ENCODE measurements at regions not wholly inside any gene's neighbourhood (a gene's known extent, or its start where the extent isn't known, plus 50 kb on each side); places are given as distances from the start of the nearest gene placed in this dataset.

DNA sequence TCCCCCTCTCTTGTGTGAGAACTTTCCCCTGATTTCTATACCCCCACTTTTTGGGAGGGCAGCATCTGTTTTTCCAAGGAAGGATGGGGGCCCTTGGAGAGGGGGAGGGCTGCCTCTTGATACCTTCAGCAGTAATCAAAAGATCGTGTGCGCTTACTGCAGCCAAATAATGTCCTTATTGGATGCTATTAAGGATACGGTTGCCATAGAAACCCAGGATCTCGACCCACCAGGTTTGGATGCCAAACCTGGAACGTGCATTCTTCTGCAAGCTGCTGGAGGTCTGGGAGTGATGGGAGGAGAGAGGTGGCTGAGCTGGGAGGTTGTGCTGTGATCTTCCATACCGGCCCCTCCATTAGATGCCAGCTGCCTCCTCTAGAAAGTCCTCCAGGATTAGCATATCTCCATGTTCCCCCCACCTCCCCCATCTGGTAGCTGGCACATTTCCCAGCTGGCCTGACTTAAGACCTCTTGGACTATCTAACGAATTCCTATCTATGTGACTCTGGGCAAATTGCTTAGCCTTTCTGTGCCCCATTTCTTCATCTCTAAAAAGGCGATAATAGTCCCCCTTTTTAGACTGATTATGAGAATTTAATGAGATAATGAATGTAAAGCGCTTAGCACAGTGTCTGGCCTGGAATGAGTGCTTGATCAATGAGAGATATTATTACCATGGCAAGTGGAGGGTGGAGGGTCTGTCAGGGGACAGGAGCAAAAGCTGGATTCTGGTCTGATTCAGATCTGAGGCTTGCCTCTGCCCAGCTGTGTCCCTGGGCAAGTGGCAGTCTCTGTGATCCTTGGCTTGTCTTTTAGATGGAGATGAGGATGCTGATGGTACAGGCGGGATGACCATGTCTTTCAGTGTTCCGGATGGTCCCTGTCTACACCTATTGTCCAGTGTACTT lies 78.5 kb upstream of the PCBD1 start:
- DNase-seq (ENCODE audit: low spot score), result no peak

DNA sequence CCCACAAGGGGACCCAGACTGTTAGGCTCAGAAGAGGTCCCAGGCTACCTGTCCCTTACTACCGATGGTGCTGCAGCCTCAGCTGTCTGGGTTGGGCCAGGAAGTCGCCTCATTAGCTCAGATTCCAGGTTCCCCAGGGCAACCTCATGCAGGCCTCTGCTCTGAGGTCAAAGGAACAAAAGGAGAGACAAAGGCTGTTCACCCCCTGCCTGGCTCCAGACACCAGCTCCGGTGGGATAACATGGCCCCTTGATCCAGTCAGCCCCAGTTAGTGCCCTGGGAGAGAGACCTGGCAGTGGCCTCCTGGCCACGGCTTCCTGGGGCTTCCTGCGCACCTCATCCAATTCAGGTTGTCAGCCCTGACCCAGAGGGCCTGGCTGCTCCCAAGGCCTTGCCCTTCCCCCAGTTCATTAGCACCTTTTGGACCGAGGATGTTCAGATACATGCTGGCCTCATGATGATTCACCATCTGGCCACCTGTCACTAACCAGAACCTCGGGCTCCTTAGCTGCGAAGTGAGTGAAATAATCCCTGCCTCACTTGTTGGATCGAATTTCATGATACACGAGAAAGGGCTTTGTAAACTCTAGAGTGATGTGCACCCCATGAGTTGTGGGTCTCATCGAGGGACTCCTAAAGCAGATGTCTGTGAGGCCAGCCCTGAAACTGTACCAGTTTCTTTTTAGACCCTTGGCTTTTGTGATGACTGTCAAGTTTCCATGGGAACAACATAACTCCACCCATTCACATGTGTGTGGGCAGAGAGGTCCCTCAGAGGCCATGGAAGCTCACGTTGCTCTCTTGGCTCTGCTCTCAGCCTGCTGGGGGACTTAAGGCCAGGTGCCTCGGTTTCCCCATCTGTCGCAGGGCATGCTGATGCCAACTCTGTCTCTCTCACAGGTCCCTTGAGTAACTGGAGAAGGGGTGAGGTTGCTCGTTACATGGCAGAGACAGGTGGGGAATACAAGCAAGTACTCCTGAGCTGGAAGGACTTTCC lies 79.5 kb upstream of the PCBD1 start:
- DNase-seq (ENCODE audit: low spot score), result no peak

DNA sequence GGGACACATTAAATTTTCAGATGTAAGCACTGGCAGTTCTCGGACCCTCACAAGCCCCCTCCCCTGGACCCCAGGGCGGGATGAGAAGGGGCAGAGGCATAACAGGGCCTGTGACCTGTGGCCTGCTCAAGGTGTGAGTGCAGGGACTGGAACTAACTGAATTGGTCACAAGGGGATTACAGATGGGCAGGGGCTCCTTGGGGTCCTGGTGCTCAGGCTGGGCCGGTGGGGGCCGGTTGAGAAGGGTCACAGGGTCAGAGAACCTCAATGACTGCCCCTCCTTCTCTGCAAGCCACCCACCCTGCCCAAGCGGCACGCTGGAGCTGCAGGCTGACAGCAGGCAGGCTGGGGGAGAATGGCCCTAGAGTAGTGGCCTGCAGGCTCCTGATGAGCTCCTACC lies 80.8 kb upstream of the PCBD1 start:
- no peak for DNase-seq (ENCODE audit: low spot score)

DNA sequence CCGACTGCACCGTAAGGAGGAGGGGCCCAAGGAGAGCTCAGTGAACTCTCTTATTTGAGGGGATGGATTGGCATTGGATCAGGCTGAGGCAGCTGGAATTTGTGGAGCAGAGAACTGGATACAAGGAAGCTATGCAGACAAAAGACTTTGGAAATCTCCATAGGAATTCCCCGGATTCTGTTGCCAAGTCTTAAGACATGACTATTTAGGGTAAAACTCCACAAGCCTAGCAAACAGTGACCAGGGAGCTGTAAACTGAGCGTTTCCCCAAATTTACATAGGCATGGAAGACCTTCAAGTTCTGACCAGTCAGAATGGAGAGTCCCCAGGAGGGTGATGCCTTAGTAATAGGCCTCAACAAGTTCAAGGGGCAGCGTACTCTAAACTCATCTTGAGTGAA lies 82.5 kb upstream of the PCBD1 start:
- DNase-seq (ENCODE audit: low spot score), result no peak

DNA sequence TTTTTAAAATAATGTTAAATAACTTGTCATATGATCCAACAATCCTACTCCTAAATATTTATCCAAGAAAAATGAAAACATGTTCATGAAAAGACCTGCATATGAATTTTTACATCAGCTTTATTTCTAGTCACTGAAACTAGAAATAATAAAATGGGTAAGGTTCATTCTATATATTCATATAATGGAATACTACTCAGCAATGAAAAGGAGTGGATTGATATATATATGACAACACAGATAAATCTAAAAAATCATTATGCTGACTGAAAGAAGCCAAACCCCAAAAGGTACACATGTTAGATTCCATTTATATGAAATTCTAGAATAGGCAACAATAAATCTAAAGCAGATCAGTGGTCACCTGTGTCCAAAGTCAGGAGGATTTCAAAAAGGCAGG lies 84.9 kb upstream of the PCBD1 start:
- DNase-seq (ENCODE audit: low spot score), result no peak

DNA sequence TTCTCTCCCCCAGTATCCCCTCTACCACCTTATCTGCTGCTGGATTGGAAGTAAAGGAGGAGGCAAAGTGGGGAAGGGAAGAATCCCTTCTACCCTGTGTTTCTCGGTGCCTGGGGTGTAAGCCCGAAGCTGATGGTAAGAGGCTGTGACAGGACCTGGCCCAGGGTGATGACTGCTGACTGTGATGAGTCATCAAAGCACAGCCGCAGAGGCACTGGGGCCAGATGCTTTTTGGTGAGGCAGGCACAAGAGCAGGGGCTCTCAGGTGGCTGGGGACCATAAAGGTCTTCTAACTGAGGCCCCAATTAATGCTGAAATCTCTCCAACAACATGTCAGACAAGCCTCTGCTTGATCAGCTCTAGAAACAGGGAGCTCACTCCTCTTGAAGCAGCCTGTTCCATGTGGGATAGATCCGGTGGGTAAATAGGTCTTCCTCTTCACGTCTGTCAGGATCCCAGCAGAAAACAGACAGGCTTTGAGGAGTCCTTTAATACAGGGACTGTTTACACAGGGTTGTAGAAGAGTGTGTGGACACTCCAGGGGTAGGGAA lies 86.1 kb upstream of the PCBD1 start:
- peak; percentile 28 for DNase-seq (ENCODE audit: low spot score)

DNA sequence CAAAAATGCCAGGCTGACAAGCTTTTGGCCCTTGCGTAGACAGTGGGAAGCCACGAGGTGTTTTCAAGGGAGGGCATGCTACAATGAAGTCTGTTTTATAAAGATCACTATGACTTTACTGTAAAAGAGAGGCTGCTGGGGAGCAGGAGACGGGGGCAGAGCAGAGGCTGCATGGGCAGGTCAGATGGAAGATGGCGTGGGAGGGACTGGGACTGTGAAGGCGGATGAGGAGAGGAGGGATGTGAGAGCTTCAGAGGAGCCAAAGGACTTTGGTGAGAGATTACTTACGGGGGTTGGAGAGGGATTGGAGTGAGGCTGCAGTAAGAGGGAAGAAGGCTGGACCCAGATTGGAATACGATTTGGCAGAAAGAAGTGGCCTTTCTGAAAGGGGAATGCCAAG lies 86.6 kb upstream of the PCBD1 start:
- DNase-seq (ENCODE audit: low spot score), result no peak

DNA sequence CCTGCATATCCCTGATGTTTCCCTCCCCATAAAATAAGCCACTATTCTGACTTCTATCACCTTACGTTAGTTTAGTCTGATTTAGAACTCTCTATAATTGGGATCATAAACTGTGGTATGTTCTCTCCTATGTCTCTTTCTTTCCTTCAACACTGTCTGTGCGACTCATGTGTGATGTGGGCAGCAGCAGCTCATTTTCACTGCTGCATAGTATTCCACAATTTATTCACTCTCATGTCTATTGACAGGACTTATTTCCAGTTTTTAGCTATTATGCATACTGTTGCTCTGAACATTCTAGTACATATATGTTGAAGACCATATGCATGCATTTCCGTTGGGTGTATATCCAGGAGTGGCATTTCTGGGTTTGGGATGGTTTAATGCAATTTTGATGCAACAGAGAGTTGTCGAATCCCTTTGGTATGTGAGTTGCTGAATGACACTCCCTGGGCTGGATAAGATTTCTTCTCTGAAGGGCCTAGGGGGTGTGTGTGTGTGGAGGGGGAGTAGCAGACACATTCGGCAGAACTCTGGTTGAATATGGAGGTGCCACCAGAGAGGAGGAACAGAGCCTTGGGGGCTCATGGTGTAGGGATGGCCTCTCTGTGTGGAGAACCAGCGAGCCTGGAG lies 87.8 kb upstream of the PCBD1 start:
- no peak for DNase-seq (ENCODE audit: low spot score)

DNA sequence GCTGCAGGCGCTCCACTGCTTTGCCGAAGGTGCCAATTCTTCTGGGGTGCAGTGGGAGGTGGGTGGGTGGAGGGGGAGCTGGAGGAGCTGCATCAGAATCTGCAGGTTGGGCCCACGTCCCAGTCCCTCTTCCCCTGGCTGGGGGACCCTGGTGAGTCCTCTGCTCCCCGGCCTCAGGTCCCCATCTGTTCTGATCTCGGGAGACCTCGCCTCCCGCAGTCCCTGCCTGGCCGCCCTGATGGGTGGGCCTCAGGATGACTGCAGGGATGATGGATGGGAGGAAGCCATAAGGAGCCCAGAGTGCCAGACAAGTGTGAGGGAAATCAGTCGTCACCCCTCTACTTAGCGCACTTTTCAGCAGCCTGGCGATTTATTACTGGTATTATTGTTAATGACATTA lies 89.3 kb upstream of the PCBD1 start:
- DNase-seq (ENCODE audit: low spot score), result no peak

DNA sequence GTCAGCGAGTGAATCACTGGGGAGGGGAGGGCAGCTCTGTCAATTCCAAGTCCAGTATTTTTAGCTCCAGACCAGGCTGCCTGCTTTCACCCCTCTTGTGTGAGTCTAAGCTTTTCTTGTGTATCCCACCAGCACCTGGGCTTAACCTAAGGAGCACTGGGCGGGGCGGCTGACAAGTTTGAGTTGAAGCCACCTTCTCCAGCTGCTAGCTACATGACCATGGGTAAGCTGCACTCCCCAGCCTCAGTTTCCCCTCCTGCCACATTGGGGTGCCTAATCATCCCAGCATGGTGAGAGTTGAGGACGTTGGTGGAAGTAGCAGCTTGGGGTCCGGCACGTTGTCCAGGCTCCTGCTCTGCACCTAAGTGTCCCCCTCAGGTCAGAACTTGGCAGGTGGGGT lies 89.8 kb upstream of the PCBD1 start:
- DNase-seq (ENCODE audit: low spot score), result no peak

DNA sequence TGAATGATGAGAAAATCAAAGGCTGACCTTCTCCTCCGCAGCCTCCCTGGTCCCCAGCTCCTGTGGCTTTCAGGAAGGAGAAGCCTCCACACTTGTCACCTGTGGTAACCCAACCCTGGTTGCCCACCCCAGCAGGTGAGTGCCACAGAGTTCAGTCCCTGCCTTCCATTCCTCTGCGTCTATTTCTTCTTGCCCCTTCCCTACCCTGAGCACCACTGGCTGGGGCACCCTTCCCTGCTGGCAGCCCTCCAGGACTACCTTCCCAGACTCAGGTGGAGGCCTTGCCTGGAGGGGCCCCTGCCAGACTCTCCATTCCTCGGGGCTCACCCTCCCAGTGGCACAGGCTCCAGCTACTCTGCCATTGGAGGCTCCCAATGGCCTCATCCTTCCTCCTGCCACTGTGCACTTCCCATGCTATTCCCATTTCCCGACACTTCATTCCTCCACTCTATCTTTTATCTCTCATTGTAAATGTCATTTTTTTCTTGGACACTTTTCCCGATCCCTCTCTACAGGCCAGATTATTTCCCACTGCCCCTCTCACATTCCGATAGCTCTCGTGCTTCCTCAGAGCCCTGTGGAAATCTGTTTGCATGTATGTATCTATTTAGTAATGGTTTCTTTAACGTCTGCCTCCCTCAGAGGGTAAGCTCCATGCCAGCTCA lies 90.6 kb upstream of the PCBD1 start:
- no peak for DNase-seq (ENCODE audit: low spot score)

DNA sequence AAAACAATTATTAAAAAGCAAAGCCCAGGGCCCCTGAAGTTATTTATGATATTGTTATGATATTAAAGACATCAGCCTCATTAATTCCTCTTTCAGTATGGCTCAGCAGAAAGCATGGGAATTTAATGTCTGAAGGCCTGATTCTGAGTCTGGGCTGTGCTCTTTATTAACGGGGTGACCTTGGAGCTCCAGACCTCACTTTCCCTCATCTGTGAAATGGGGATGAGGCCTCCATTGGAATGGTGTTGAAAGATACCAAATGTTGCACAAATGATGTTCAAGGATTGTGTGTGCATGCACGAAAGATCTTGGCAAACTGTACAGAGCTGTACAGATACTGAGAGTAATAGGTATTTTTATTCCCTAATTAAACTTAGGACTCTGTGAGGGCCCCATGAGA lies 92.3 kb upstream of the PCBD1 start:
- no peak for DNase-seq (ENCODE audit: low spot score)

DNA sequence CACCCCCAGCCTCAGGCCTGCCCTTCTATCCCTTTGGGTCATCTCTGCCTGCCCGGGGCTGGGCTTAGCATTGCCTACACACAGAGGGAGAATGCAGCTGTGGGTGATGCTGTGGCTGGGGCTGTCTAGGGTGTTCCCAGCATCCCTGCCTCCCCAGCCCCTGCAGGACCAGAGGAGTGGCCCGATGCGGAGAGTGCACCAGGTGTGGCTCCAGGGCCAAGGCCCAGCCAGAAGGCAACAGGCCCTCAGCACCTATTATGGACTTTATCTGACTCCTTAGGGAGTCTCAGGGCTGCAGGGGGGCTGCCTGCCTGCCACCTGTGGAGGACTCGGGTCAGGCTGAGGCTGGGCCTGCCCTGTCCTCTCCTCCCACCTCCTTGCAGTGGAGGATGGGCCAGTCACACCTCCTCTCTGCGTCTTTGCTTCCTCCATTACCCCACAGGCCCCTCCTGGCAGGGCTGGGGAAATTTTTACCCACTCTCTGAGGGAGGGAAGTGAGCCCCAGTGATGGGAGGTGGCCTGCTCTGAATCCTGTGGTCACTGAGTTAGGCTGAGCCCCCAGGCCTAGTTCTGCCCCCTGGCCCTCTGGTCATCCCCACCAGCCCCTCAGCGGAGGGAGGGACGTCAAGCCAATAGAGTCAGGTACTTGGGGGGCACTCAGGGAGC lies 92.9 kb upstream of the PCBD1 start:
- no peak for DNase-seq (ENCODE audit: low spot score)

DNA sequence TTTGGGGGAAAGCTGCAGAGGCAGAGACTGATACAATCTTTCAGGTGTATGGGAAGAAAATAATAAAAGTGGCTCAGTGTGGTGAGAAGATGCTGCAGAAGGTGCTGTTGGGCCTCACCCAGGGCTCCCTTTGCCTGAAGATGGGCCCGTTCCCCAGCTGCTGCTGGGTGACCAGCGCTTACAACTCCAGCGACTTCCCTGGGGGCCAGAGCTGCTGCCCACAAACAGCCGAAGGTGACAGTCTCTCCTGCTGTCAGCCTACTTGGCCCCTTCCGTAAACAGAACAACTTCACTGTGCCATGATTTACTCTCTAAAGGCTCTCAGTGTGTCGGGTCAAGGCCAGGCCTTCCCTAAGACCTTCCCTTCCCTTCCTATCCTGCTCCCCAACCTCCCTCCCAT lies 93.6 kb upstream of the PCBD1 start:
- DNase-seq (ENCODE audit: low spot score), result no peak

DNA sequence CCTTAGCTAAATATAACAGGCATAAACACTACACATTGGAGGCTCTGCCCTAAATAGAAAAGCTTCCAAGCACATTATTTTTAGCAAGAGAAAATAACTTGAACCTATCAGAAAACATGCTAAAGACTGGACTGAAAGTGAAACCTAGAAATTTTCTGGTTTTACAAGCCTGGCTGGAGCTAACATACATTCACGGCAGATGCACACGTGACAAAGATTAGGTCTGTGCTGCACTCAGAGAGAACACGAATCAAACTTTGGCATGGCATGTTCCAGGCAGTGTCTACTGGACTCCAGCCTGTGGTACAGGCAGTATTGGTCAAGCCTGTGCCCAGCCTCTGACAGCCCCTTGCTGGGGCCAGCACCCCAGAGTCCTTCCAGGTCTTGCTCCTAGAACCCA lies 94.1 kb upstream of the PCBD1 start:
- DNase-seq (ENCODE audit: low spot score), result no peak

DNA sequence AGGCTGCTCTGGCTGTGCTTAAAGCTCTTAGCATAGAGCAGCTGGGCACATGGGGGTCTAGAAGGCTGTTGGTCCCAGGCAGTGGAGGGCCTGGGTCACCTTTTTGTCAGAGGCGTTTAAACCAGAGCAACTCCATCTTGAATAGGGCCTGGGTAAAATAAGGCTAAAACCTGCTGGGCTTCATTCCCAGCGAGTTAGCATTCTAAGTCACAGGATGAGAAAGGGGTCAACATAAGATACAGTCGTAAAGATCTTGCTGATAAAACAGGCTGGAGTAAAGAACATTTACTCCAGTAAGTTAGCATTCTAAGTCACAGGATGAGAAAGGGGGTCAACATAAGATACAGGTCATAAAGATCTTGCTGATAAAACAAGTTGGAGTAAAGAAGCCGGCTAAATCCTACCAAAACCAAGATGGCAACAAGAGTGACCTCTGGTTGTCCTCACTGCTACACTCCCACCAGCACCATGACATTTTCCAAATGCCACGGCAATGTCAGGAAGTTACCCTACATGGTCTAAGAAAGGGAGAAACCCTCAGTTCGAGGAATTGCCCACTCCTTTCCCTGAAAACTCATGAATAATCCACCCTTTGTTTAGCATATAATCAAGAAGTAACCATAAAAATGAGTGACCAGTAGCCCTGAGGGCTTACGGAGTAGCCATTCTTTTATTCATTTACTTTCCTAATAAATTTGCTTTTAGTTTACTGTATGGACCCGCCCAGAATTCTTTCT lies 96.8 kb upstream of the PCBD1 start:
- no peak for DNase-seq (ENCODE audit: low spot score)

DNA sequence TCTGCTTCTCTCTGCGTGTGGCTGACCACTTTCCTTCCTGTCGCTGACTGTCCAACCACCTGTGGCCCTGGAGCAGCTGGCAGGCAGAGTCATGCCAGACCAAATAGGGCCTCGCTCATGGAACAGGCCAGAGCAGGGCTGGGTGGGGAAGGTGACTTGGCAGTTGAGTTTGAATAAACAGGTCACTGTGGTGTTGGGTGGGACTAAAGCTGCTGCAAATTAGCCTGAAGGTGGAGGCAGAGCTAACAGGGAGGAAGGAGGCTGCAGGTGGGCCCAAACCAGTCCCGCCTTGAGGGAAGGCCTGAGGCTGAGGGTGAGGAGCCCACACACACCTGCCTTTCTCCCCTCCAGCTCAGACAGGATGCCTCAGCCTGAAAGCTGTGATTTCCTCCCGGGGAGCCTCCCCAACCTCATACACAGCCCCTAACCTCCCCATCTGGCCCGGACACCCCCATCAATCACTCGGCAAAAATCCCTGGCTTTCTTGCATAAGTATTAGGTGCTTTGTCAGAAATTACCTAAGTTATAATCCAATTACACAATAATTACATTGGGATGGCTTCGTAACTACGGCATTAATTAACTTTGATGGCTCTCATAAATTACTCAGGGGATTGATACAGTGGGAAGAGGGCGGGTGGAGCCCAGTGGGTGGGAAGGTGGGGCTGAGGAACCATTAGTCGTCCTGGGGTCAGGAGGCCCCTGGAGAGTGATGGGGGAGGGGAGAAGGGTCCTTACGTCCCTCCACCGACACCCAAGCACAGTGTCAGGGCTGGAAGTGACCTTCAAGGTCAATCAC lies 97.7 kb upstream of the PCBD1 start:
- DNase-seq (ENCODE audit: low spot score), result no peak

DNA sequence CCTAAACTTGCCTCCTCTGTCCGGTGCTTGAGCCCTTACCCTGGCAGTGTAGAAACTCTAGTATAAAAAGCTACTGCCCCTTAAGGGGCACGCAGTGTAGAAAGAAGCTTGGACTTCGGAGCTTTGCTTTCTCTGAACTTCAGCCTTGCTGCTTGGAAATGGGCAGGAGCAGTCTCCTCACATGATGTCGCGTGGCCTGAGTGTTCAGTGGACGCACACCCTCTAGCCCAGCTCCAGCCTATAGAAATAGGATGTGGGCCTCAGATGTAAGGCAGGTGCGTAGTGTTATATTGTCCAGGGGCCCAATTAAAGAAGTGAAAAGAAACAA lies 98.2 kb upstream of the PCBD1 start:
- DNase-seq (ENCODE audit: low spot score), result no peak

DNA sequence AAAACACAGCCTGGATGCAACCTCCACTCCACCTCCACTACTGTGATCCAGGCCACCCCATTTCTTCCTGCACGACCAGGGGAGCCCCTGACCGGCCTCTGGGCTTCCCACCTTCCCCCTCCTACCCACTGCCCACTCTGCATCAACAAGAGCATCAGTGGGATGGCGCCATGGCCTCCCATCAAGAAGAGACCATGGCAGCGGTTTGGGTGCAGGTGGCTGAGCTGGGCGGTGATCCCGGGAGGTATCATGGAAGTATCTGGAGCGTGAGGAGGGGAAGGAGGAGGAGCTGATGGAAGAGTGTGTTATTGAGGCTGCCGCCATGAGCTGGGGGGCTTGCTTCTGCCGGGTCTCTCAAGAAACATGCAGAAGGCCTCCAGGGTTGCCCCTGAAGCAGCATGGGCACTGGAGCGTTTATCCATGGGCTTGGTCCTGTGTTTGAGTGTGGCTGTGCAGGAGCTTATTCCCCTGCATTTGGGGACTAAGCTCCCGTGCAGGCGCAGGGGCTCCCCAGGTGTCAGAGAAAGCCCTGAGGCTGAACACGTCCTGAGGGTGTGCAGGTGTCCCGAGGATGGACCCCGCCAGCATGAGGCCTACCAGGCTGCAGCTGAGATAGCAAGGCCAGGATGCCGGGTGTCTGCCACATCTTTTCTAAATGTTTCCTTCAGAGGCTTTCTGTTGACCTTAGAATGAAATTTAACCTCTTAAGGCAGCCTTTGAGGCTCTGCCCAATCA lies 99.2 kb upstream of the PCBD1 start:
- DNase-seq (ENCODE audit: low spot score), result no peak
